GM19438 (cell line): ENCODE measurements at regions not wholly inside any gene's neighbourhood (a gene's known extent, or its start where the extent isn't known, plus 50 kb on each side); places are given as distances from the start of the nearest gene placed in this dataset.
A peak's percentile ranks its signal among the peaks of the same experiment; 100 is the strongest.

Source experiments
- ATAC-seq: cut with Tn5 transposase; IDR thresholded peaks from one replicate; pipeline ENCODE4 v1.9.1; 2021; ENCODE audit warnings: low read depth; ENCODE audit not compliant: unreplicated experiment

DNA sequence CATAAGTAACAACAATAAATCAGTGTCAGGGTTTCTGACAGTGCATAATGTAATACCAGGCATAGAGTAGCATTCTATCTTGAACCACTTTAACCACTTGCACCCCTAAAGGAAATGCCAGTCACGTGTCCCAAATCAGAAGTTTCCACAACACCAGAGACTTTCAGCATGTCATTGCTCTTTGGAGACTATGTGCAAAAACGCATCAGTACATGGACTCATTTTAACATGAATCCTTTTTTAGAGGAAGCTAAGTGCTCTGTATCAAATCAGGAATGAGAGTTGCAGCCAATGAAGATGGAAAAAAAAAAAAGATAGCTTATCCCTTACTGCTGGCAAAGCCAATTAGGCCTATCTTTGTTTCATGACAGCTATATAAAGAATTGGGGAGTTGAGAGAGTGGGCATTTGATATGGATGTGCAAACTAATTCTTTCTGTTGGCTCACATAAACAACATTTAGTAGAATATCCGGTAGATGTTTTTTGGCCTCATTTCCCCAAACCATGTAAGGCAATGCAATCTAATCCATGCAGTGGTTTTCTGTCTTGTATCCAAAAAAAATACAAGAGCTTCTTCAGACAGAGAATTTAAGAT lies 353.1 kb downstream of the IRS1 start:
- no peak for ATAC-seq

DNA sequence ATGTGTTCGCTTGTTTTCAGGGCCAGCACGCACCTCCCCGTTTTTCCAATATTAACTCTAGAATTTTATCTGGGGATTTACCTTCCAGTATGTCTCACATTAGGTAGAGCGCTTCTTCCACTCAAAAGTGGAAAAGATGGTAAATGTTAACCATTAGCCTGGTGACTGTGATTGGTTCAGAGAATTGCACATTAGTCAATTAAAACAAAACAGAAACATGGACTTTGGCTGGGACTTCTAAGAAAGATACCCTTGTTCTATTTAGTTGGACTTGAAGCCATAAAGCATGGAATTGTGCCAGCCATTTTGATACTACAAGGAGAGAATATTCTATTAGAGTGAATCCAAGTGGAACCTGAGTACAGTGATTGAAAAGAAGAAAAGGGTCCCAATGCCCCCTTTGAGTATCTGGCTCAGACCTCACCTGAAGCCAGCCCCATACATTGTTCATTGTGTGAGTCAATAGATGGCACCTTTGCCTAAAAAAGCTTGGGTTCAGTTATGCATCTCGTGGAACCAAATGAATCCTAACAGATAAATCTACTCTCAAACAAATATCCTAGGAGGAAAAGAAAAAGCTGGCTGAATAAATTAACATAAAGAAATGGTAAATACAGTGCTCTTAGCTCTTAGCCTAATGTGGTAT lies 354.3 kb downstream of the IRS1 start:
- ATAC-seq: no peak

- no peak for ATAC-seq
Measured at GRCh38 chr2:226443112-226443511, 356.5 kb downstream of the IRS1 start.

DNA sequence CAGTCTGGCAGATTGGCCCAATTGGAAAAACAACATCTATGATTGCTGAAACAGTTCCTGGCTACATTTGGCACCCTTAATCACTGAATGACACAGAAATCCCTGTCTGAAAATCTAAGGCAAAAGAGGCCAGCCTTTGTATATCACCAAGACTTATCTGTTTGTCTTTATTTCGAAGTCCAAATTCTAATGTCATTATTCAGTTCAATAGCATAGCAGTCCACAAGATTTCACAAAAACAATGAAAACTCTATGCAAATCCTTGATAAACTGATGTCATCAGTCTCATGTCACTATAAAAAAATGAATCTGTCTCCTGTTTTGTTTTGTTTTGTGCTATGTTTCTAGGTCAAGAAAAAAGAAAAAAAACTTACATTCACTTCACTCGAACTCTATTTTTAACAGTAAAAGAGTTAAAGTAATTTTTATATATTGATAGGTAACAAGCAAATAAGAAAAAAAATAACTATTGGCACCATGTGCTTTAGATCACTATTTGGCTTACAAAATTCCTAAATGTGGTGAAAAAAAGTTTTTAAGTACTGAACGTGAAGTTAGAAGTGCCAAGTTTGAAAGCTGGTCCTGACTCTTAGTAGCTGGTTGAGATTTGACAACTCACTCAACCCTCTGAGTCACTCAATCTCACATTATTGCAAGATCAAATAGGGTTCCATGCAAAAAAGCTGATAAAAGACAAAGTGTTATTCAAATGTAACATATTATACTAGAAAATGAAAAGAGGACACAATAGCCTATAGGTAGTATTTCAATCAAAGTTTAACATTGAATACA lies 359.3 kb downstream of the IRS1 start:
- ATAC-seq: no peak

DNA sequence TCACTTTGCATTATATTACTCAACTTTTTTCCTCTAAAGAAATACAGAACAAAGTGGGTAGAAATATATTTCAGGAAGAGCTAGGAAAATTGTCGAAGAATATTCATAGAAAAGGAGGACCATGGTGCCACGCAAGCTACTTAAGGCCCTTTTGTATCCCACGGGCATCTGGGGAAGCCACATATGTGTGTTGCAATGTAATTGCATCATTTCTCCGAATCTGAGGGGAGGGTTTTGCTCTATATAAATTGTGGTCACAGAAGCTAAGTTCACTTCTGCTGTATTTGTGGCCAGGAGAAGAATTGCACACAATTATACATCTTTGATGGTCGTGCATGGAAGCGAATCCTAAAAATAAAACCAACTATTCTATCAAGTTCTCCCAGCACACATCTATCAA lies 360.3 kb downstream of the IRS1 start:
- ATAC-seq: no peak

- ATAC-seq: no peak
Measured at GRCh38 chr2:226435146-226435545, 364.5 kb downstream of the IRS1 start.

DNA sequence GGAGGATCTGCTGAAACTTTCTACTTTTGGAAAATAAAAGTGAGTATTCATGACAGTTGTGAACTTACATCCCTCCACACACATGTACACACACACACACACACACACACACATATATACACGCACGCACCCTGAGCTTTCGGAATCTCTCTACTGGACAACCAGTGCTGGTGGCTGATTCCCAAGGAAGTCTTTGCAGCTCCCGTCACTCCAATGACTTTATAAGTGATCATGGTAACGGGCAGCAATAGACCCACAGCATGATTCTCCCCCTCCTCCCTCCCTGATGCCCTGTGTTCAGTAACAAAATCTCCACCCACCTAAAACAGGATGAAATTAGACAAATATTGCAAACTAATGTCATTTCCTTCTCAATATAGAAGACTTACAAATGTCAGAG lies 364.9 kb downstream of the IRS1 start:
- ATAC-seq: no peak

DNA sequence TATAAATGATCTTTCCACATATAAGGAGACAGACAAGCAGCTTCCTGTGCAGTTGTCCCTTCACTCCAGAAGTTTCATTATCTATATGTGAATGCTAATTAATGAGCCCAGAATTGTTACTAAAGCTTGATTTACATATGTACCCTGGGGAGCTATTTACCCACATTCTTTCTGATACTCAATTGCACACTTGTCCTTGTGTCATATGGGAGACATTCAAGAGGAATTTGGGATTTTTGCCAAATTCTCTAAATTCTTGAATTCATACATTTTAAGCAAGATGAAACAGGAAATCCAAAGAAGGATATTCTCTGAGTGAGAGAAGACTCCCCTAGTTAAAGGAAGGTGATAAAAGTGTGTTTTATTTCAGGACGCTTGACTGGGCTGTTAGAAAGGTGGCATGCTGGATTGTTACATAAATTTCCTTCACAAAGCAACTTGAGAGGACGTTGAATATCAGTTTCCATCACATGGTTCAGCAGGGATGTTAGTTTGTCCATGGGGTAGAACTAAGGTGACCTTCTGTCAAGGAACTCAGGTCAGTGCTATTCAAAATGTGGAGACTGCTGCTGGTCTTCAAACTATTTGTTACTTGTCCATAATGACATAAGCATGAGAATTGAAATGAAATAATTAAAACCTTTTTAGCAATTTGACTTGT lies 368.2 kb downstream of the IRS1 start:
- ATAC-seq: no peak

- ATAC-seq: no peak
Measured at GRCh38 chr2:226429476-226429875, 370.1 kb downstream of the IRS1 start.

- ATAC-seq: no peak
Measured at GRCh38 chr2:226427538-226428307, 371.9 kb downstream of the IRS1 start.

DNA sequence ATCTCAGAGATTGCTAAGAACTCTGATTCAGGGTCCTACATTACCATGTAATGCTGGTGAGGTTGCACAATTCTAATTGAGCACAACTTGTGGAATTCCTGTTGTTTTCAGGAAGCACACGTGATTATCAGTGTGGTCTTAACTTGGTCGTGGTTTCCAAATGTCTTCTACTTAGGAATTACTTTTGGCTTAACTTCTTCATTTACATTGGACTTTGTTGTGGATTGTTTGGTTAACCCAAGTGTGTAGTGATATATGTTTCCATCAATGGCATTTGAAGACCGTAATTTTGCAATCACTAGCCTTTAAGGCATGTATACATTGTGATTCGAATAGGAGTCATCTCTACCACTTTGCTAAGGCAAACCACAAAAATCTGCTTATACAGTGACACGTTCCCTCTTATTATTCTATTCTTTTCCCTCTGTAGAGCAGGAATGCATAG lies 373.3 kb downstream of the IRS1 start:
- no peak for ATAC-seq

DNA sequence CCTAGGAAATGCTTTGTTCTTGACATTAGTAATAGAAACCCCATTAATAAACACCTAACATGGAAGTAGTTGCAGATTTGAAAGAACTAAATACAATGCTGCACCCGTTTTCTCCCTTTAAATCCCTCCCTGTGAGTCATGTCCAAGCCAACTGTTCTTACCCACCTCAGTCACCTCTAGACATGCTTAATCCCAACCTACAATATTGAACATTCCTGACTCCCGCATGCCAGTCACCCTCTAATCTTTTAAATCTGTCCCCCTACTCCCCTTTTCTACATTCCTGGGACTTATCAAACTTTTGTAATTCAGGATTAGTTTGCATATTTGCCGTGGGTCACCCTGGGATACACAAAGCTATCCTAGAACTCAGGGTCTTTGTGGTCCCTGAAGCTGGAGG lies 374.6 kb downstream of the IRS1 start:
- no peak for ATAC-seq

DNA sequence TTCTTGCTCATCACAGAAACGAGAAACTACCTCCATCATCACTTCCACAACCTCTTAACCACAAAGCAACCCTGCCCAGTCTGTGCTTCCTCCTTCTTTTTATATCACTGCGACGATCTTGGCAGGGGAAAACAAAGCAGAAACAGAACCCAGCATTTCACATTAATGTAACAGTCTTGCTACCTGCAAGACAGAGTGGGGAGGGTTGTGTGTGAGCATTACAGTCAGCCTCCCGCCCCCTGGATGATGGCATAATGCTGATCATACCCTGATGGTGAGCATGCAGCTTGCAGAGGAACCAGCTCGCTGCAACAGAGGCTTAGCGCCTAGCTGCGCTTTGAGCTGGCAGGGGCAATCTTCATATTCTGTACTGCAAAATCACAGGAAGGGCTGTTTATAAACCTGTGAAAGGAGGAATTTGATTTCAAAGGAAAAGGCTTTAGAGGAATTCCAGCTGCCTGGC lies 376.1 kb downstream of the IRS1 start:
- ATAC-seq: peak; percentile 80

DNA sequence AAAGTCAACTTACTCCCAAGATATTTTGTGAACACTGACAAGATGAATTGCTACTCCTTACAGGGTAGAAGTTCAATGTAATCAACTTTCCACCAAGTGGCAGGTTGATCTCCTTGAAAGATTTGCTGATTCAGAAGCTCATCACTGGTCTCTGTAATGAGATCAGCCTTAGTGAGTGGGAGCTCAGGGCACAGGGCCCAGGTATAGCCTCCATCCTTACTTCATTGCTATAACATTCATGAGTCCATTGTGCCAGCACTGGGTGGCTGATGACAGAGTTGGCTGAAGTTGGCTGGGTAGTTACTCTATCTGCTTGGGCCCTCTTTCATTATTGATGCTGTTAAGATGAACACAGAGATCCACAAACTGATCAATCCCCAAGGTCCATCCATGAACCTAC lies 379.0 kb downstream of the IRS1 start:
- ATAC-seq: no peak

GRCh38 chr2:226418521-226418920 lies 381.1 kb downstream of the IRS1 start:
- ATAC-seq: no peak

GRCh38 chr2:226414335-226414734 lies 385.3 kb downstream of the IRS1 start:
- no peak for ATAC-seq

GRCh38 chr2:226413498-226414130 lies 386.0 kb downstream of the IRS1 start:
- ATAC-seq: no peak

- no peak for ATAC-seq
Measured at GRCh38 chr2:226411727-226412360, 387.8 kb downstream of the IRS1 start.

- no peak for ATAC-seq
Measured at GRCh38 chr2:226411205-226411604, 388.4 kb downstream of the IRS1 start.
